ENCODE measurements at regions not wholly inside any gene's neighbourhood (a gene's known extent, or its start where the extent isn't known, plus 50 kb on each side); places are given as distances from the start of the nearest gene placed in this dataset.
A peak's percentile ranks its signal among the peaks of the same experiment; 100 is the strongest.

DNA sequence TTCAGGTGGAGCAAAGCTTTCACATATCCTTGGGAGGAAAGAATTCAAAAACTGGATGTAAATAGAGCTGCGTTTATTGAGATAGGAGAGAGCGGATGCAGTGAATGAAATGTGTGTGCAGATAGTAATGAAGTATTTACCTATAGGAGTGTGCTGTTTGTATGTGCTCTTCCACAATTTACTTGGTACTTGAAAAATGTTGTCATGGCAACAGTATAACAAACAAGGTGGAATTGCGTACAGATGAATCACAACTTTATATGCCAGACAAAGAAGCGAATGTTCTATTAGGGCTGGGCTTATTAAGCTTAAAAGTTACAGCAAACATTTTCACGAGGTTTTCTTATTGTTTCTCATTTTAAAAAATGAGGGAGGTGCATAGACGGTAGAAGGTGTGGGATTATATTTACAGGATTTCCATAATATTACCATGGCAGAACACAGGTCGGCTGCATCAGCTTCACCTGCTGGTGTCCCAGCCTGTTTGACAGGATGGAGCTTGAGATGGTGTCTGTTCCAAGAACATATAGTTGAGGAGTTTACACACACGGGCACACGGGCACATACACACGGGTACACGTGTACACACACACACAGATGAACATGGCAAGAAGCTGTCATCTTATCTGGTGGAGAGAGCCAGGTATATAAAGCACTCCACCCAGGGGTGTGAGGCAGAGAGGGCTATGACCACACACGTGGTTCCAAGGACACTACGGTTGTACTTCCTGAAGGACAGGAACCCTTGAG lies 155.7 kb downstream of the RMI1 start:
- DNase-seq = no peak

- no peak for DNase-seq
Observed at GRCh38 chr9:84137968-84138367, 157.4 kb downstream of the RMI1 start.

DNA sequence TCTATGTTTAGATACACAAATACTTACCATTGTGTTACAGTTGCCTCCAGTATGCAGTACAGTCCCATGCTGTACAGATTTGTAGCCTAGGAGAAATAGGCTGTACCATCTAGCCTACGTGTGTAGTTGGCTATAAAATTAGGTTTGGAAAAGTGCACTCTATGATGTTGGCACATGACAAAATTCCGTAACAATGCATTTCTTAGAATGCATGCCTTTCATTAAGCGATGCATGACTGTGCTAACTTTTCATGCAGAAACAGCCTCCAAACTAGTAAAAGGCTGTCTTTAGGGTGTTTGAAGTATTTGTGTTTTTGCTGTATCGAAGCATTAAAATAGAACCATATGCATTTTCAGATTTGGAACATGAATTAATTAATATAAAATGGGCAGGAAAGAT lies 157.9 kb downstream of the RMI1 start:
- DNase-seq = no peak

DNA sequence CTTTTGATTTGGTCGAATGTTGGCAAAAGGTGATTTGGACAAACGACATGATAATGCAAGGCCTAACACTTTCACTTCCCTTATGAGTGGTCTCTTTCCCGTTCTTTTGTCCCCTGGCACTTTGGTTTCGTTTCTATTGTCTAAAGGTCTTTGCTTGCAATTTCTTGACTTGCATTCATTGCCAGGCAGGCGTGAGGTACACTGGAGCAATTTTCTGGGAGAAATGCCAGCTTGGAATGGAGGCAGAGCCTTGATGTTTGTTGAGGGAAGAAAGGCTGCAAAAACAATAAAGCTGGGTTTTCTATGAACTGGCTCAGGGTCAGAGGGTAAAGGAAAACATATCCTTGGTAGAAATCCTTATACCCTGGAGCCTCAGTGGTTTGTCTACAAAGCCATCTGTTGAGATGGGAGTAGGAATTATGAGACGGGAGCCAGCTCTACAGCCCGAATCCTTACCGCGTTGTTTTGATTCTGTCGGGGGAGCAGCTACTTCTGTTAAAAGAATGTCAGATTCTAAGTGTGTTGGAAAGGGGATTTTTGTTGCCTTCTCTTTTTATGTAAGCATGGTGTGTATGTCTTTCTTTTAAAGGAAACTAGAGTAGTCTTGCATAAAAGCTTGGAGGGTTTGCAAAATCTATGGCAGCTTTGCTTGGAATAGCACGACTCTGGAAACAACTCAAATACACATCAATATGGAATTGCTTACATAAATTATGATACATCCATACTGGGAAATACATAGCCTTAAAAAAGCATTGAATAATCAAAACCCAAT lies 158.9 kb downstream of the RMI1 start:
- DNase-seq = peak; percentile 12

GRCh38 chr9:84140535-84141101 lies 160.0 kb downstream of the RMI1 start:
- no peak for DNase-seq

DNA sequence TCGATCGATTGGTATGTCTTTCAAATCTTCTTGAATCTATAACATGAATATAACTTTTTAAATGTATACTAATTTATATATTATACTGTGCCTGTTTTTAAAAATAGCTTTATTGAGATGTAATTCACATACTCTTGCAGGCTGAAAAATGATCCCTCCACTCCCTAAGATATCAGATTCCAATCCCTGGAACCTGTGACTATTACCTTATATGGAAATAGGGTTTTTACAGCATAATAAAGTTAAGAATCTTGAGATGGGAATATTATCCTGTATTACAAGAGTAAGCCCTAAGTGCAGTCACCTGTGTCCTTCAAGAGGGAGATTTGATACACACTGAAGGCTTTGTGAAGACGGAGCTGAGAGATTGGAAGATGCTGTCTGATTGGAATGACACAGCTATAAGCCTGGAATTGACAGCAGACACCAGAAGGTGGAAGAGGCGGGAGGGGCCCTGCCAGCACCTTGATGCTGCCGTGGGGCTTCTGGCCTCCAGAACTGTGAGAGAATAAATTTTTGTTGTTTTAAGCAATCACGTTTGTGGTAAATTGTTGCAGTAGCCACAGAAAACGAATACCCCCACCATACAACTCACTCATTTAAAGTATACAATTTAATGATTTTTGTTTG lies 161.3 kb downstream of the RMI1 start:
- no peak for DNase-seq

- no peak for DNase-seq
Observed at GRCh38 chr9:84145031-84145430, 164.4 kb downstream of the RMI1 start.

GRCh38 chr9:84145780-84146179 lies 165.2 kb downstream of the RMI1 start:
- no peak for DNase-seq

DNA sequence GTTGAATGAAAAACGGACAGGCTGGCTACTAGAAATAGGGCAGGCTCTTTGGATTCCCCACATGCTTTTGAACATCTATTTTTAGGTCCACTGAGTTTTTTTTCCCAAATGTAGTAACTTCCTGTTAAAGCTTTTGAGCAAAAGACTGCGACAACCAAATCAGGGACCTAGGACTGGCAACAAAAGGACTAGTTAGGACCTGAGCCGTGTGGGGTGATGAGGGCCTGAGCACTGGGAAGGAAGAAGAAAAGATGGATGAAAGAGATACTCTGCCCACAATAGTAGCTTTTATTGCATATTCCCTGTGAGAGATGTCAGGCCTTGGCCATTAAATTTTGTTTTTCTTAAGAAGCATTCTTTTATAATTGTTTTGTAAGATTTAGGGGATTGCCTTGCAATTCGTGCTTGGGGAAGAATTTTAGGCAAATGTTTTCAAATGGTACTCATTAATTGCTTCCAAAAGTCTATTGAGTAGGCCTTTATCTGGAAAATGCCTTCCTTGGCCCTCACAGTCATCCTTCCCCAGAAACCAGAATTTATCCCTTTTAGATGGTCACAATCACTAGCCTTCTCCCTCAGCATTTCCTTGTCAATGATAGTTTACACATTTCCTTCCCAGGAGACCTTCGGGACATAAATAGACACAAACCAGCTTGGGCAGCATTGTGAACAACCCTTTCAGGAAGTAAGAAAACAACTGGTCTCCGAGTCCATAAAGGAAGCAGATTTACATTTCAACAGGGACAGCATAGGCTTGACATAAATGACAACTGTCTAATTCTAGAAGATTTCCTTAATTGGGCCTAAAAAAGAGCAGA lies 166.5 kb downstream of the RMI1 start:
- DNase-seq = no peak

GRCh38 chr9:84151236-84151635 lies 170.6 kb downstream of the RMI1 start:
- DNase-seq = no peak

GRCh38 chr9:84151640-84152039 lies 171.0 kb downstream of the RMI1 start:
- DNase-seq = no peak

DNA sequence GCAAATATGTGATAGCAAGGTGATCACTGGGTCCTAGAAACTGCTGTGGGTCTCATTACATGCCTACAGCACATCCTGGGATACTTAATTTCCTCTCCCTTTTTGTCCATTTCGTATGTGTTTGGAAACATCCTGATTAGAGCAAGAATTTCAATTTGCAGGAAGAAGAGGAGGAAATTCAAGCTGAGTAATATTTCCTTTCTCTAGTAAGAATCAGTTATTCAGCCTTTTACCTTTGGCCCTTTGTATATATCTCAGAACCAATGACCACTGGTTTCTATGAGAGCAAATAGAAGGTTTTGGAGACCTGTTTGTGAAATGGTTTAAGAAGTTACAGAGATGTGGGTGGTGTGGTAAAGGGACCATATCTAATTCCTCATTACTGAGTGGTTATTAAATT lies 171.6 kb downstream of the RMI1 start:
- DNase-seq = no peak

DNA sequence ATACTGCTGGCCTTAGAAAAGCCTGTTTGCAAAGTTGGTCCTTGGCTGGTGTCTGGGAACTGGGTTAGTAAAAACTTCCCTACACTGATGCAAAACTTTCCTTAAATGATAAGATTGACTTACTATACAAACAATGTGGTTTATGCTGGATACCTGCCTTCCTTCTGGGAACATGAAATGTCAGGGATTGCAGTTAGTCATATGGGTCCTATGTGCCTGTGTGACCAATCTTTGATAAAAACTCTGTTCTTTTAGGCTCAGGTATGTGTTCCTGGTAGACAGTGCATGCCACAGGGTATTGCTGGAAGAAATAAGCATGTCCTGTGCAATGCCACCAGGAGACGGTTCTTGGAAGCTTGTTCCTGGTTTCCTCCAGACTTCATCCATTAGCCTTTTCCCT lies 173.3 kb downstream of the RMI1 start:
- no peak for DNase-seq

DNA sequence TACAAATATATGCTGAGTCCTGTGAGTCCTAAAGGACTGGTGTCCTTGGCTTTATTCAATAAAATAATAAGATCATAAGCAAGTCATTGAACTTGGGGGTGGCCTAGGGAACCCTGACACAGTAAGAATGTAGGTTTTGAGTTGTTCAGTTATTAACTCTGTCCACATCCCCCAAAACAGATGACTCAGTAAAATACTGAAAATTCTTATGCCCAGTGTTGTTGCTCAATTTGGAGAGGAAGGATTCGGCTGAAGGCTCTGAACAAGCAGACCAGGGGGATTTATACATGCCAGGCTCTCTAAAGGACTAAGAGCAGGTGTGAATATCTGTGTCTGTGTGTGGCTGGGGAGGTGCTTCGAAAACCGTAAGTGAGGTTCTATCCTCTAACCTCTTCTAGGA lies 173.7 kb downstream of the RMI1 start:
- no peak for DNase-seq

DNA sequence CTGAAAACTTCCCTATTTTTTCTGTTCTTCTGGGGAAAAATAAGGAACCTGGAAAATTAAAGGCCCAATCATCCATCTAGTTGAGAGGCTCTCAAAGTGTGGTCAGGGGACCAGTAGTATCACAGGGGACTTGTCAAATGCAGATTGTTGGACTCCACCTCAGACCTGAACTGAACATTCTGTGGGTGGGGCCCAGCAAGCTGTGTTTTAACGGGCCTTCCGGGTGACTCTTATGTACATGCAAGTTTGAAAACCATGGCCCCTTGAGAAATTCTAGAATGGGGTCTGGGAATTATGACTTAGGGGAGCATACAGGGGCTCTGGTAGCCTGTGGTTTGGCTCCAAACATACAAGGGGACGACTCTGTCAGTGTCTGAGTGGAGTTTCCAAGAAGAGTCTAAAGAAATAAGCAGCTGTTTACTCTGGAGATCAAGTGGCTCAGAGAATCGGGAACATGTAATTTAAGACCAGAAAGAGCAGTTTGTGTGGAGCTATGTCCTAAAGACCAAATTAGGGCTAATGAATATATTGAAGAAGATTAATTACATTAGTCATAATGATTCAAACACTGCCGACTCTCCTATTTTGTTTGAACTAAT lies 177.4 kb downstream of the SLC28A3 start:
- no peak for DNase-seq

DNA sequence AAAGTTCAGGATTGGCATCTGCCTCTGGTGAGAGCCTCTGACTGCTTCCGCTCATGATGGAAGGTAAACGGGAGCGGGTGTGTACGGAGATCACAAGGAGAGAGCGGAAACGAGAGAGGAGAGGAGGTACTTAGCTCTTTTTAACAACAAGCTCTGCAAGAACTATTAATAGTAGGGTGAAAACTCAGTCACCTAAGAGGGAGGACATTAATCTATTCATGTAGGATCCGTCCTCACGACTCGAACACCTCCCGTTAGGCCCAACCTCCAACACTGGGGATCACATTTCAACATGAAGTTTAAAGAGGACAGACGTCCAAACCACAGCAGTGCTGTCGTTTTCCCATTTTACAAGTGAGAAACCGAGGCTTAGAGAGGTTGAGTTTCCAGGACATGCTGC lies 173.7 kb downstream of the SLC28A3 start:
- DNase-seq = no peak

- no peak for DNase-seq
Observed at GRCh38 chr9:84169240-84169639, 171.3 kb downstream of the SLC28A3 start.

- DNase-seq = no peak
Observed at GRCh38 chr9:84170521-84171141, 169.9 kb downstream of the SLC28A3 start.

DNA sequence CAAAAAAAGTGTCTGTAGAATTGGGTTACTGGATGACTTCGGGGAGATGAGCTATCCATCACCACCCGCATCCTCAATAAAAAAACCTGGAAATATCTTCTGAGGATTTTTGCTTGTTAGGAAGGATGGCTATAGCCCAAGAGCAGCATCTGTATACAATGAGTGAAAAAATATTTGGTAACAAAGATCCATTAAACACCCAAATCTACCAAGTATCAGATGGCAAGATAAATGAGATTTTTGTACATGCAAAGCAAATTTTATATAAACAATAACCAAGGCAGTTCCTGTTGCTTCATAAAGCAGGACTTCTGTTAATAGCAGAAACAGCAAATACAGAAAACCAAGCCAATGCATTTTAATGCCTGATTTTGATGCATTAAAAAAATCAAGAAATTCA lies 166.6 kb downstream of the SLC28A3 start:
- DNase-seq = no peak

GRCh38 chr9:84174486-84174885 lies 166.1 kb downstream of the SLC28A3 start:
- DNase-seq = peak; percentile 32

GRCh38 chr9:84177407-84177806 lies 163.2 kb downstream of the SLC28A3 start:
- no peak for DNase-seq

- DNase-seq = no peak
Observed at GRCh38 chr9:84179531-84179930, 161.0 kb downstream of the SLC28A3 start.

Data from OCI-M1 (cell line).